Rectal smooth muscle tissue (tissue), 1 donor: ENCODE measurements at regions not wholly inside any gene's neighbourhood (a gene's known extent, or its start where the extent isn't known, plus 50 kb on each side); places are given as distances from the start of the nearest gene placed in this dataset.
"Not testable (repeated sequence)": the region's sequence is repeated elsewhere in the genome, so short reads cannot be mapped to it uniquely, and the experiment has no call there.

Experiments
- H3K27ac ChIP-seq: one replicate; pipeline ENCODE4 v1.7.0; 2013; ENCODE audit warnings: low read depth, low read length, inconsistent platforms
- H3K27me3 ChIP-seq: one replicate; pipeline ENCODE4 v1.7.0; 2013; ENCODE audit warnings: low read length; ENCODE audit not compliant: control insufficient read depth, insufficient read depth
- H3K36me3 ChIP-seq: one replicate; pipeline ENCODE4 v1.7.0; 2013; ENCODE audit warnings: low read length; ENCODE audit not compliant: control insufficient read depth, insufficient read depth
- H3K4me1 ChIP-seq: one replicate; pipeline ENCODE4 v1.7.0; 2013; ENCODE audit warnings: low read length; ENCODE audit not compliant: control insufficient read depth, insufficient read depth
- H3K4me3 ChIP-seq: one replicate; pipeline ENCODE4 v1.7.0; 2013; ENCODE audit warnings: low read length
- H3K9ac ChIP-seq: one replicate; pipeline ENCODE4 v1.7.0; 2013; ENCODE audit warnings: low read length

- Histone ChIP-seq H3K36me3 (no peaks in the 10 kb centered on the region), H3K4me3 (no peak overlapping the region), H3K4me1 (no peaks in the 10 kb centered on the region), H3K27ac (no peak overlapping the region), H3K27me3 (no peaks in the 10 kb centered on the region), H3K9ac (no peak overlapping the region)
These were observed 160.2 kb downstream of the CRPPA start for GRCh38 chr7:16261100-16261499.

- H3K27me3 ChIP-seq, result no peaks in the 10 kb centered on the region
- no peak overlapping the region for H3K27ac ChIP-seq
- no peaks in the 10 kb centered on the region for H3K36me3 ChIP-seq
- H3K9ac ChIP-seq, result no peak overlapping the region
- H3K4me3 ChIP-seq, result no peak overlapping the region
- no peaks in the 10 kb centered on the region for H3K4me1 ChIP-seq
These were observed 161.1 kb downstream of the CRPPA start for GRCh38 chr7:16260236-16260728.

GRCh38 chr7:16256419-16256818 is 164.9 kb downstream of the CRPPA start:
- H3K4me1 ChIP-seq, H3K36me3 ChIP-seq, H3K9ac ChIP-seq, H3K27me3 ChIP-seq, H3K27ac ChIP-seq, H3K4me3 ChIP-seq: not testable (repeated sequence)

- H3K36me3 ChIP-seq, H3K4me3 ChIP-seq: not testable (repeated sequence)
These were observed 165.4 kb downstream of the CRPPA start for GRCh38 chr7:16255952-16256351.

GRCh38 chr7:16250655-16251054 is 170.7 kb downstream of the CRPPA start:
- not testable (repeated sequence) for H3K4me3 ChIP-seq

More at GRCh38 chr7:16255952-16256351, 165.4 kb downstream of the CRPPA start:
- not testable (repeated sequence) for H3K4me1 ChIP-seq, H3K27ac ChIP-seq, H3K27me3 ChIP-seq, H3K9ac ChIP-seq

GRCh38 chr7:16249204-16249603 is 172.1 kb downstream of the CRPPA start:
- H3K4me1 ChIP-seq, H3K4me3 ChIP-seq, H3K27ac ChIP-seq, H3K27me3 ChIP-seq, H3K36me3 ChIP-seq, H3K9ac ChIP-seq: not testable (repeated sequence)

More at GRCh38 chr7:16250655-16251054, 170.7 kb downstream of the CRPPA start:
- not testable (repeated sequence) for H3K27me3 ChIP-seq, H3K36me3 ChIP-seq, H3K9ac ChIP-seq, H3K4me1 ChIP-seq, H3K27ac ChIP-seq

GRCh38 chr7:16248556-16248955 is 172.8 kb downstream of the CRPPA start:
- H3K9ac ChIP-seq, H3K36me3 ChIP-seq, H3K4me3 ChIP-seq, H3K27ac ChIP-seq, H3K4me1 ChIP-seq, H3K27me3 ChIP-seq: not testable (repeated sequence)

- no peak overlapping the region for H3K9ac ChIP-seq
- H3K27me3 ChIP-seq, result no peaks in the 10 kb centered on the region
These were observed 176.9 kb downstream of the CRPPA start for GRCh38 chr7:16244469-16244868.

GRCh38 chr7:16242920-16243319 is 178.4 kb downstream of the CRPPA start:
- H3K4me1 ChIP-seq, result no peaks in the 10 kb centered on the region
- H3K36me3 ChIP-seq, result no peaks in the 10 kb centered on the region
- H3K27ac ChIP-seq, result no peak overlapping the region
- no peak overlapping the region for H3K9ac ChIP-seq
- H3K27me3 ChIP-seq, result no peaks in the 10 kb centered on the region
- H3K4me3 ChIP-seq, result no peak overlapping the region

More at GRCh38 chr7:16244469-16244868, 176.9 kb downstream of the CRPPA start:
- H3K27ac ChIP-seq, result no peak overlapping the region
- H3K36me3 ChIP-seq, result no peaks in the 10 kb centered on the region
- no peaks in the 10 kb centered on the region for H3K4me1 ChIP-seq
- H3K4me3 ChIP-seq, result no peak overlapping the region

GRCh38 chr7:16241017-16241416 is 180.3 kb downstream of the CRPPA start:
- Histone ChIP-seq H3K4me1 (no peaks in the 10 kb centered on the region), H3K27ac (no peak overlapping the region), H3K36me3 (no peaks in the 10 kb centered on the region), H3K27me3 (no peaks in the 10 kb centered on the region), H3K9ac (no peak overlapping the region), H3K4me3 (no peak overlapping the region)

GRCh38 chr7:16236381-16236780 is 185.0 kb downstream of the CRPPA start:
- Histone ChIP-seq H3K4me3 (no peak overlapping the region), H3K36me3 (no peaks in the 10 kb centered on the region), H3K27ac (no peak overlapping the region), H3K9ac (no peak overlapping the region), H3K27me3 (no peaks in the 10 kb centered on the region), H3K4me1 (no peaks in the 10 kb centered on the region)

GRCh38 chr7:16235147-16236114 is 185.9 kb downstream of the CRPPA start:
- Histone ChIP-seq H3K27ac (no peak overlapping the region), H3K27me3 (no peaks in the 10 kb centered on the region), H3K9ac (no peak overlapping the region), H3K4me1 (no peaks in the 10 kb centered on the region), H3K4me3 (no peak overlapping the region), H3K36me3 (no peaks in the 10 kb centered on the region)
